CD4-positive, alpha-beta T cell treated with Interleukin-17A for 1 hour (primary cell): ENCODE measurements at regions not wholly inside any gene's neighbourhood (a gene's known extent, or its start where the extent isn't known, plus 50 kb on each side); places are given as distances from the start of the nearest gene placed in this dataset.

Source experiments
- DNase-seq: peaks from one replicate; pipeline ENCODE4 v3.0.0-alpha.2; 2020

- peak; percentile 61 for DNase-seq
These were observed 263.2 kb downstream of the COX7C start for GRCh38 chr5:86880785-86881492.

- DNase-seq, result no peak
These were observed 263.9 kb downstream of the COX7C start for GRCh38 chr5:86881493-86882090.

DNA sequence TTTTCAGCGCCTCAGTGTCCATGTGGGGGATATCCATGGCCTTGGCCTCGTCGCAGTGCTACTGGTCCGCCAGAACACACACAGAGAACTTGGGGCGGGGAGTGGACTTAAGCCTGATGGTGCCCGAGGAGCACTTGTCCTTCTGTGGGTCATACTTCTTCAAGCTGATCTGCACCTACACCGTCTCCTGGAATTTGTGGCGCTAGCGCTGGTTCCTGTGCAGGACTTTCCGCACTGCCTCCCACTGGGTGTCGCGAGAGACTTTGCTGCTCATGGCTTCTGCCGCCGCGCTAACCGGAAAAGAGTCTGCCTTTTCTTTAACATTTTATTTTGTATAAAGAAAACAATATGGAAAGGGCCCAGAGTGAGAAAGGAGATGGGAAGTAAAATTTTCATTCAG lies 266.9 kb downstream of the COX7C start:
- no peak for DNase-seq

GRCh38 chr5:86885011-86885410 lies 267.3 kb downstream of the COX7C start:
- DNase-seq, result no peak

GRCh38 chr5:86885489-86886230 lies 267.9 kb downstream of the COX7C start:
- no peak for DNase-seq

DNA sequence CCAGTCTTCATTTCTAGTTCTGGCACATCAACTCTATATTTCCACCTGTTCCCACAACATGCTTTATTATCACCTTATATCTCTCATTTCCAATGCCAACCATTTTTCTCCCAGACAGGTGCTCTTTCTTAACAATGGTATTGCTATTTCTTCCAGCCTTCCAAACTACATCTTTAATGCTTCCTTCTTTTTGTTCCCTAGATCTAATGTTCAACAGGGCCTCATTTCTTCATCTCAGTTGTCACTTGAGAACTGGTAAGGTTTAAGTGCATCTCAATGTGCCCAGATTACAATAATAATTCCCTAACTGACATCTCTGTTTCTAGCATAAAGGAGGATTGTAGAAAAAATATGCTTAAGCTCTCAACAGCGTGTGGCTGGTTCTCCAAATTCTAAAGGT lies 272.6 kb downstream of the COX7C start:
- DNase-seq, result no peak

DNA sequence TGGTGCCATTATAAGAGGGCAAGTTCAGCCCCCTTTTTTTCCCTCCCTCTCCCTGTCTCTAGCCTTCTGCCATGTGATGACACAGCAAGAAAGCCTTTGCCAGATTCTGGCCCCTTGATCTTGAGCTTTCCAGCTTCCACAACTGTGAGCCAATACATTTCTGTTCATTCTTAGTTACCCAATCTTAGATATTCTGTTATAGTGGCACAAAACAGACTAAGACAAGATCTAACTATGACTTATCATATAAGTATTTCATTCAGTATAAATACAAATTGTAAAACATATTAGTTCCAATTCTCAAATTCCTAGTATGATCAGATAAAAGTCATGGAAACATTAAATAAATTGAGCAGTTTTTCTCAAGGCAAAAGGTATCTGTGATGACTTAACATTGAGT lies 276.3 kb downstream of the COX7C start:
- no peak for DNase-seq

DNA sequence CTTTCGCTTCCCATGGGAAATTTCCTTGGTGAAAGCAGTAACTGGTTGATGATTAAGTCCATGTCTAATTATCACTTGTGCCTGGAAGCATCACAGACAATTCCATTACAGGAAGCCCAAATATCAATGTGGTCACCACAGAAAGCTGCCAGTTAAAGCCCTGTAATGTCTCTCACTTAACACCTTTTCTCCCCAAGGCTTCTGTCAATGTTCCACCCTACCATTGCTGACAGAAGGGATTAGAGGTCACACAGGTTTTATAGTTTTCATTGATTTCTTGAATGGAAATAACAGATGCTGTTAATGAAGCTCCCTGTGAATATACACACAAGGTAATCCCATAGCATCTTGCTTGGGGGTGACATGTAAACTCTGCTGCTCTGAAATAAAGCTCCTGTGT lies 279.2 kb downstream of the COX7C start:
- DNase-seq, result no peak

DNA sequence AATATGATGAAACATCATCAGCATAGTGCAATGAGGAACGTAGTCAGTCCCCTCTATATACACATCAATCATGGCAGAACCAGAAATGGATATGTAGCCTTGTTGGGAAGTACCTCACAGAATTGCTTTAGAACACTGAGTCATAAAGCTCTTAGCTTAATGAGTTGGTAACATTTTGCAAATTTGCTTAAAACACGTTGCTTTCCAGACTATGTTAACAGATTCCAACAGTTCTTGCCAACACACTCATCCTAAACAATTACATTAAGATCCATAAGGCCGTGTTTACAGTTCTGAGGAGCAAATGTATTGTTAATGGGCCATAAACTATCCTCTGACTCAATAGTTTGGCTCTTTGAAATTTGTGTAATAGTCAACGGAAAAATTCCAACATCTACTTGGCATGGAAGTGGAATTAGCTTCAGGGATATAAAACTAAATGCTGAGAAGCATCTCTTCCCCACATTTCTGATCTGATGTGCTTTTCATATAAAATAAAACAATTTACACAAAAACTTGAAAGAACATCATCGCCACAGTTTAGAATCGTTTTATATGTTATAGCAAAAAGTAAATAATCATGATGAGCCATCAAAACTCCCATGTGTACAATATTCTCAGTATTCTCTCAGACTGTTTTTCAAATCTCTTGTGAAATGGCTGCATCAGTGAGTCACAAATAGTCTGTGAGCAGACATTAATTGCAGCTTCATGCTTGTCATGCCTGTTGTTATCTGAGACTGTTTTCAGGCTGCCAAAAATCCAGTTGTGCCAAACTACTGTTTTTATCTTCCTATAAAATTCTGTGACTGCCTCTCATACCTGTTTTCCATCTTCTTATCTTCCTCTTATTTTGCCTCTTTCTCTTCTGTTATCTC lies 291.9 kb downstream of the COX7C start:
- no peak for DNase-seq

DNA sequence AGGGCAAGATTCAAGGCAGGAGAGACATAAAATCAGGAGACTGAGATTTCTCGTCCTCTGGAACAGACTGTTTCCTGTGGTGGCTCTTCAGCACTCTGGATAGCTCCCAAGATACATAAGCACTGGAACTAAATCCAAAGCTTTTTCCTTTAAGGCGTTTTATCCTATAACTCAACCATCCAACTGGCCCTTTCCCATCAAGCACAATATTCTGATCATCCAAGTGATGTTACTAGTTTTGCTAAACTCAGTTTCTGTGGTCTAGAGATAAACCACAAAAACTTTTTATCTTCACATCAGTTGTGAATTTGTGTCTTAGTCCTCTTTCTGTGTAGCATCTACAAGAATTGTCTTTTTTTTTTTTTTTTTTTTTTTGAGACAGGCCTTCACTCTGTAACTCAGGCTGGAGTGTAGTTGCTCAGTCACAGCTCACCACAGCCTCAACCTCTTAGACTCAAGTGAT lies 299.4 kb downstream of the COX7C start:
- peak; percentile 23 for DNase-seq

DNA sequence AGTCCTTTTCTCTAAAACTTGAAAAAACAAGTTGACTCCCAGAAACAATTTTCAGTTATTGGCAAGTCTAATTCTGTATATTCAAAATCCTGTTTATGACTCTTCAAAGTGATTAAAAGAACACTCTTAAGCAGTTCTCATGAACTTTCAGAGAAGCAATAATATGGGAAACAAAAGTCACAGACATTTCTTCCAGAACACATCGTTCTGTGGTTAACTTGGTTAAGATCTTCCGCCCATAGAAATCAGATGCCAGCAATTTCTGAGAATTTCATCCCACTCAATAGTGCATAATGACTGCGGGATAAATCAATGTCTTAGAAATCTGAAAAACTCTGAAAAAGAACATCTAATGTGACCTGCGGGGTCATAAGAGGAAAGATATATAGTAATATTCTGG lies 300.5 kb downstream of the COX7C start:
- no peak for DNase-seq

GRCh38 chr5:86926033-86926432 lies 308.3 kb downstream of the COX7C start:
- DNase-seq, result no peak

GRCh38 chr5:86929123-86929766 lies 311.5 kb downstream of the COX7C start:
- no peak for DNase-seq

GRCh38 chr5:86951761-86952160 lies 315.9 kb upstream of the RASA1 start:
- no peak for DNase-seq

- DNase-seq, result no peak
These were observed 302.8 kb upstream of the RASA1 start for GRCh38 chr5:86964889-86965288.

DNA sequence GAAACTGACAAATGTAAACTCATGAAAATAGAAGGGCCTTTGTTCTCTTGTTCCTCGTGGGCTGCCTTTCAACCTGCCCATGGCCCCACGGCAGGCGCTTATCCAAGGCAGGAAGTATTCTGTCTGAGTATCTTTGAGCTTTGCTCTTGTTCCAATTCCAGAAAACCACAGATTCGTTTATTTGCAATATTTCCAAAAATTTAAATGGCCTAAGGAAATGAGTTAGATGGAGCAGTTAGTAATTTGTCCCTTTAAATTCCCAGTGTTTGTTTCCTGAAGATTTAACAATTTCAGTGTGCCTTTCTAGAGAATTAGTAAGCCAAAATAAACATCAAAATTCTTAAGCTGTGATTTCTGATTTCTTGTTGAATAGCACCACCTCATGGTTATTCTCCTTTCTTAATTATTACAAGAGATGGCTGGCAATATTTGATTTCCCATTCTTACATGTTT lies 299.4 kb upstream of the RASA1 start:
- peak; percentile 32 for DNase-seq

DNA sequence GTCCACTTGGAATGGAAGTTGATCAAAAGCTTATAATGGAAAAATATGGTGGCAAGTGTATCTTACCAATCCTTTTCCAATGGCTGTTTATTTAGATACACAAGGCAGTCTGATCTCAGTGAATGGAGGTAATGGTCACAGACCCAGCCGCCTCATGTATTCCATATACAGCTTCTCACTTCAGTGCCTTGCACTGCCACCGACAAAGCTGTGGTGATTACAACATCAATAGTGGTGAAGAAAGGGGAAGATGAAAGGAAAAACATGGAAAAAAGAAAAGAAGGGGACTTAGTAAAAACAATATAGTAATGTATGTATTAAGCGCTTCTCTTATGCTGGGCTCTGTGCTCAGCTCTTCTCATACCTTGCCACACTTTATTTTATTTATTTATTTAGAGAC lies 297.3 kb upstream of the RASA1 start:
- DNase-seq, result no peak

DNA sequence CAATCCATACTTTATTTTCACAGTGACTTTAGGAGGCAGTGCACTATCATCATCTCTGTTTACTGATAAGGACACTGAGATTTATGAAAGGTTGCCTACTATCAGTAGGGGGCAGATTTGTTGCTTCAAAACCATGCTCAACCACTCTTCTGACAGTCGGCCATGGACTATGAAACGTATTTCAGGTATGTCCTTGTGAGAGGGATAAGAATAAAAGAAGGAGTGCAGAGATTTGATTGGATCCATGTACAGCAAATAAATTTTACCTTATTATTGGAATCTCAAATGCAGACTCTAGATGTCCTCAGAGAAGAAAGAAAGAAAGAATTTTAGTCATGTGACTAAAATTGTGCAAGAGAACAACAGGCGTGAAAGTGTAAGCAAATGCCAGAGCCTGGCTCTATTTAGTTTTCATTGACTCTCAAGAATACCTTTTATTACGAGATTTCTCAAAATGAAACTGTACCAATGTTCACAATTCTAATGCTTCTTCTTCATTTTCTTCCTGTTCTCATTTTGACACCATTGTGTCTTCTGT lies 296.6 kb upstream of the RASA1 start:
- peak; percentile 12 for DNase-seq

DNA sequence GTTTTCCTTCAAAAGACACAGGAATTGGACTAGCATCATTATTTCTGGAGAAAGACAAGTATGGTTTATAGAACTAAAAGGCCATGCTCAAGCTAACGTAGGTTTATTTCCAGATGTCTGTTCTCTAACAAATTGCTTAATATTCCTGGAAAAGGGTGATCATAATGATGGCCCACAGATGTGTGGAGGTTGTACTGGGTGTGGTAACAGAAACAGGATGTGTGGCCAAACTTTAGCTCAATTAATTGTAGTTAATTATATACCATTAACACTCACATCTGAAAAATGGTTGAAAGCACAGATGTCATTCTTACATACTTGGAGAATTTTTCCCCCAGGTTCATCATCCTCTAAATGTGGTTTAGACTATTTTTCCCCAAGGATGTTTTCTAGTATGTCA lies 292.7 kb upstream of the RASA1 start:
- no peak for DNase-seq

GRCh38 chr5:86977190-86977589 lies 290.5 kb upstream of the RASA1 start:
- DNase-seq, result no peak

DNA sequence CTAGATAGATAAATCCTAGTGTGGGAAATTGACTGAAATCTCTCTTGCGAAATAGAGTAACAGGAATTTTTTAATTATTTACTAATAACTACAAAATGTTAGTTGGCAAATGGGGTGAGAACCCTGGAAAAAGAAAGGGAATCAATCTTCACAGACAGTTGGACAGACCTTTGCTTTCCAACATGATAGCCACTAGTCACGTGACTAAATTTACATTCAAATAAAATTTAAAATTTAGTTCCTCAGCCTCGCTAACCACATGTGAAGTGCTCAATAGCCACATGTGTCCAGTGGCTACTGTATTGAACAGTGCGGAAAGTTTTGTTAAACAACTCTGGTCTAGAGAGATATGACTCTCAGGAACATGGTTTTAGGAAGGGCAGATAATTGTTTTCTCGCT lies 289.9 kb upstream of the RASA1 start:
- no peak for DNase-seq

DNA sequence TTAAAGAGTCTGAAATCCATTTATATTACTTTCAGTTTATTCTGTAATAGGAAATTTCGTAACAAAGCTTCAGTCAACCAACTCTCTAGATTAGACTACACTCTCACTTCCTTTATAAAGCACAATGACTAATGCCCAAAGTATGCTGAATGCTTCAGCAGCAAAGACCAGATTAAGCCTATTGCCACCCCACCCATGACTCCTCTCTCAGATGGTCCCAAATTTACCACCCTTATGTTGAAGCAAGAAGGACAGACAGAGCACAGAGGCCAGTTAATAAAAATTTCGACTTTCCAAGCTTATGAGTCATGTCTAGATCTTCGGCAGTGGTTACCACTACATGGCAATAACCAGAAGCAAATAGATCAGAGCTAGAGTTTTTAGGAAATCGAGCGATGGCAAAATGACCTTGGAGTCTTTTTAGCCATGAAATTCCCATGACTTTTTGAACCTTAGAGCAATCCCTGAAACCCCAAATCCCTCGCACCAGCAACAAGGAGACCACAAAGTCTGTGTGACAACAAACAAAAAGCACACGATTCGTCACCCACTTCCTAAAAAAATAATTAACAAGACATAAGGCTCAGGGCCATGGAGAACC lies 287.8 kb upstream of the RASA1 start:
- DNase-seq, result peak; percentile 2
